Left renal cortex interstitium (tissue), 4 donors: ENCODE measurements at regions not wholly inside any gene's neighbourhood (a gene's known extent, or its start where the extent isn't known, plus 50 kb on each side); places are given as distances from the start of the nearest gene placed in this dataset.

Experiments
- DNase-seq, 4 donors: peaks; one replicate each; pipeline ENCODE4 v3.0.0-alpha.2; 2013; ENCODE audit warnings: low read depth in 4 of 4, low spot score in 2 of 4, missing footprints in 1 of 4

DNA sequence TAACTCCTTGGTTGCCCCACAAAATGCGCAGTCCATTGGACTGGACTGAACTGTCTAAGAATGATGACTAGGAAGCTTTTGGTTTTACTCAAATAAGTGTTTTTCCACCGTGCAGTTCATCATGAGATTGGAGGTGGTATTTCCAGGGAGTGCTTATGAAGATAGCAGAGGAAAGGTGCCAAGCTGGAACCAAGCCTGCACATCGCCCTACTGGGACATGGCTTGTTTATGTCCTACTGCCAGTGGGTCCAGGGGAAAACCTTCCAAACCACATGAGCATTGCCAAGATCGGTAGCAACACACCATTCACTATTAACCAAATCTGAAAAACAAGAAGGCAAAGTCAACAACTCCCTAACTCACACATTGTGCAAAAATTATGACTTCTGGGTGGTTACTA is 54.7 kb upstream of the DSCAM start:
- DNase-seq = no peak

DNA sequence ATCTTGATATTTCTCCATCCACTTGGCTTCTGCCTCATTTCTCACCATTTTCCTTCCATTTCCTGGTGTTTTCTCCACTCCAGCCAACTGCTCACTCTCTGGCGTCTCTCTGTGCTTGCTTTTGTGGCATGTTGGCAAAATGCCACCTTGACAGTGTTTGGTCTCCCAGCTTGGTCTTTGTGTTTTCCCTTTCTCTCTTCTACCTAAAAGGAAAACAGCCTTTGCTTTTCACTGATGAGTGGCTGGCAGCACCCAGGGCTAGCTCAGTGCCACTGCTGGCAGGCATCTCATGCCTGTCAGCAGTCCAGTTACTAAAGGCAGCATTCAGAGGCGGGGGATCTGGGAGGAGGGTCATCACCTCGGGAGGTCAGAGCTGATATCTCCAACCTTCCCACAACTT is 55.3 kb upstream of the DSCAM start:
- no peak for DNase-seq

DNA sequence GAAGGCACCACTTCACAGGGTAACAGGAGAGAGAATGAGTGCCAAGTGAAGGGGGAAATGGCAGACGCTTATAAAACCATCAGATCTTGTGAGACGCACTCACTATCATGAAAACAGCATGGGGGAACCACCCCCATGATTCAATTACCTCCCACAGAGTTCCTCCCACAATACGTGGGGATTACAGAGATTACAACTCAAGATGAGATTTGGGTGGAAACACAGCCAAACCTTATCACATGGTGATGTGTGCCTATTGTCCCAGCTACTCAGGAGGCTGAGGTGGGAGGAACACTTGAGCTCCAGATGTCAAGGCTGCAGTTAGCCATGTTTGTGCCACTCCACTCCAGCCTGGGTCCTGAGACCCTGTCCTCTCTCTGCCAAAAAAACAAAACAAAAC is 56.0 kb upstream of the DSCAM start:
- no peak for DNase-seq

DNA sequence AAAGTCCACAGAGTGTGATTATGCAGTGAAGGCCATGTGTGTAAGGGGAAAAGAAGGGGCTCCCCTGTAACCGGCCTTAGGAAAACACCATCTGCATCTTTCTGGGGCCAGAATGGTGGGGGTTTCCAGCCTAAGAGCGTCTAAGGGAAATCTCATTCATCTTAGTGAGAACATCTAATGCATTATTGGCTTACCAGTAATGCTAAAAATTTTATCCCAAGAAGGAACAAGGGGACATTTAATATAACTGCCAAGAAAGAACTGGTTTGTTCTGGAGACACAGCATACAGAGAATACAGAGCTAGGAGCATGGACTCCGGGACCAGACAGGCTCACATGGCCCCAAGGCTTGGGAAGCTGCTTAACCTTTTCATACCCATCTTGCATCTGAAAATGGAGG is 58.3 kb upstream of the DSCAM start:
- no peak for DNase-seq

DNA sequence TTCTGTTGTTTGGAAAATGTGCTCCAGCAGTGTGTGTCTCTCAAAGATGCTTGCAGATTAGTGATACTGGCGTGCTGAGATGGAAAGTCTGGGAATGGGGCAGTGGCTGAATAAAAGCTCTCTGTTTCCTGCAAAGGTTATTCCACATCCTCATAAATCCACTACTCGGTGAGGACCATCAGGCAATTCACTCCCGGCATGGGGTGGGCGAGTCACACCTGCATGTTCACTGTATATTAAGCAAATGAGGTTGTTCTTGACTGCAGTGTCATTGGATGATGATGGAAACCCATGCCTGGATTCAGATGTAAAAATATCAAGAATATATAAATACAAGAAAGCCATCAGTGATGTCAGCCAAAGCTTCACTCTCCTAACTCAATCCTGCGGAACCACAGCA is 65.4 kb upstream of the DSCAM start:
- DNase-seq = no peak

DNA sequence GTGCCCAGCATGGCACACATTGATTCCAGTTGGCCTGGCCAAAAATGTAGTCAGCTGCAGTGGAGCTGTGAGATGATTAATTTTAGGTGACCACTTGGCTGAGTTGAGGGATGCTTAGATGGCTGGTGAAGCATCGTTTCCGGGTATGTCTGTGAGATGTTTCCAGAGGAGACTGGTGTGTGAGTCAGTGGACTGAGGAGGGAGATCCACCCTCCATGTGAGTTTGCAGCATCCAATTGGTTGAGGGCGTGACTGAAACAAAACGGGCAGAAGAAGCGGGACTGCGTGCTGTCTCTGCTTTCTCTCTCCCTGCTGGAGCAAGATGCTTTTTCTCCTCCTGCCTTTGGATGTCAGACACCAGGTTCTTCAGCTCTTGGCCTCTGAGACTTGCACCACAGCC is 68.2 kb upstream of the DSCAM start:
- no peak for DNase-seq

DNA sequence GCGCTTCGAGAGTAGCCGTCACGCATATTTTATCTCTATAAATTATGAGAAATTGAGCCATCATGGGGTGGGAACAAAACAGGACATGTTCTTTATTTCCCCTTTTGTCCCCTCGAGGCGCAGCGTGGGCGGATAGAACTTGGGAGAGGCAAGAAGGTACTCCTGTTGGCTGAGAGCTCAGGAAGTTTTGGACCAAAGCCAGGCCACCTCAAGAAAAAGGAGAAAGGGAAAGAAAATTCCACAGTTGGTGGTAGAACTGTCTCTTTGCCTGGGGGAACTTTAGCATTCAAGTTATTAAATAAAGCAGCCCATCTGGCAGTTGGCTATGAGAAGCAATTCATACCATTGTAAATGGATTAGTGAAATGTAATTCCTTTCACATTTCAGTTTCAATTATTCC is 76.4 kb upstream of the DSCAM start:
- DNase-seq = no peak

DNA sequence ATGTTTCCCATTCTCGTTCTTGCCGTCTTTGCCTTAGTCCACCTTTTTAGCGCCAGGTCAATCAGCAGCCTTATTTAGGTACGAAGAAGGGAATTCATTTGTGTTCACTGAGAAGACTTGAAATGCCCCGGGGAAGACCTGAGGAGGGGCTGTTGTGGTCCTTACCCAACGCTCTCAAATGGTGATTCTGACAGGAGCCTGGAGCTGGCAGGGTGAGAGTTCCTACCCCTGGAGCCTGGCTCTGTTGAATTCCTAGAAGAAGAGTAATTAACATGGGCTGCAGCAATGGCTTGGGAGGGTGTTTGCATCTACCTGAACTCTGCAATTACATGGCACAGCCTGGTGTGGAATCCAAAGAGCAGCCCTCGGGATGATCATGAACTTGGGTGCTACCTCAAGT is 76.9 kb upstream of the DSCAM start:
- no peak for DNase-seq

DNA sequence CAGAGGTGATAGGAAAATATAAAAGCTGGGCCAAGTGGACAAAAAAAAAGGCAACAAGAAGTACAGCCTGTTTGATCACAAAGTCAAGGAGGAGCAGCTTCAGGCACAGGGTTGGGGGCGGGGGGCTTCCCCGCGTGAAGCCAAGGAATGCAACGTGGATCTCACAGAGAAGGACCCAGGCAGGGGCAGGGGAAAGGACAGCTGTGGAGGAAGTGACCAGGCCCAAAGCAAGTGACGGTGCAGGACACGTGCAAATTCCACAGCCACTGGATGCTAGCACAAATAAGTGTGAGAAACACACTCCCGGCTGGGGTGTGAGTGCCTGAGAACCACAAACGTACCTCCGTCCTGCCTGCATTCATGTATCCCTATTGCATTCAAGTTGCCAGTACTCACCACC is 77.7 kb upstream of the DSCAM start:
- no peak for DNase-seq

DNA sequence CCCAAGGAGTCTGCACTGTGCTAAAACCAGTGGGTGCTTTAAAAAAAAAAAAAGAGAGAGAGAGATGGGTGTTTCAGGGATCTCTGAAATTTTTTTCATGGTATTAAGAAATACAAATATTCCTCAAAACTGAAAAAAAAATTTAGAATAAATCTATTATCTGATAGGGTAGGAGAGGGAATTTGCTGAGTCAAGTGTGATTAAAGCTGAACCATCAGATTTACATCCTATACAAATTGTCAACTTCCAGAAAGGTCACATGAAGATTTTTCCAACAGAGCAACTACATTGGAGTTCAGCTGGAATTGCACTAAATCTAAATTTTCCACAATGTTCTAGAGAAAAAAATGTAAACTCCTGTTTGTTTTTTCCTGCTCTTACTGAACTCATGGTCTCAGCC is 79.3 kb upstream of the DSCAM start:
- no peak for DNase-seq

DNA sequence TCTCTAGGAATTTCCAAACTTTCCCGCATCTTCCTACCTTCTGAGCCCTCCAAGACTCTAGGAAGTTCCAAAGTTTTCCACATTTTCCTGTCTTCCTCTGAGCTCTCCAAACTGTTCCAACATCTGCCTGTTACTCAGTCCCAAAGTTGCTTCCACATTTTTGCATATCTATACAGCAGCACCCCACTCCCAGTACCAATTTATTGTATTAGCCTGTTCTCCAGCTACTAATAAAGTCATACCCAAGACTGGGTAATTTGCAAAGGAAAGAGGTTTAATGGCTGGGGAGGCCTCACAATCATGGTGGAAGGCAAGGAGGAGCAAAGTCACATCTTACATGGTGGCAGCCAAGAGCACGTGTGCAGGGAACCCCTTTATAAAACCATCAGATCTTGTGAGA is 82.9 kb upstream of the DSCAM start:
- no peak for DNase-seq

DNA sequence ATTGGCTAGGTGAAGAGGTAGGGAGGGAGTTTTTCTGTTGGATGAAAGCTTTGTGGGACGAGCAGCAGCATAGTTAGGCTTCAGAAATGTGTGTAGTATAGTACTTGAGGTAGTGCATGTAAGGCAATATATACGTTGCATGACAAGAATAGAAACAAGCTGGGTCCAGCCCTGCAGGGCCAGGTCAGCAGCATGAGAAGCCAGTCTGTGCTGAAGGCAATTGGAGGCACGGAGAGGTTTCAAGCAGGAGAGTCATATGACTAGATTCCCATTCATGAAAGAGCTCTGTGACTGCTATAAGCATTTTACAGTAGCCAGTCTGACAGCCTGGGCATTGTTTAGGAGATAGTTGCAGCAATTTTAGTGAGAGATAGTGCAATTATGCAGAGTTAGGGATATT is 84.2 kb upstream of the DSCAM start:
- no peak for DNase-seq

DNA sequence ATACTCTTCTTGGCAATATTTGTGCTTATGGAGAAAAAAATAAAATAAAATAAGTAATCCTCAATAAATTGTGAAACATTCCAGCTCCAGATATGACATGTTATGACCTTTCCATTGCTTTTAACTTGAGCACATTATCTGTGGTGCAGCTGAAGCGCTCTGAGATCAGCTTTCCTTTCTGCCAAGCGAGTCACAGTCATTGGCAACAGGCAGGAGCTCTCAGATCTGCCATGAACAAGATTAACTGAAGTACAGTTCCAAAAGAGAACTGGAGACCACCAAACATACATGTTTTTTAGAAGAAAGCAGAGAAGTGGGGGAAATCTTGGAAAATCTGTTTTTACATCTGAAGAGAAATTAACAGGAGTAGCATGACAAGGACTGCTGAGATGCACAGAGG is 89.2 kb upstream of the DSCAM start:
- no peak for DNase-seq

DNA sequence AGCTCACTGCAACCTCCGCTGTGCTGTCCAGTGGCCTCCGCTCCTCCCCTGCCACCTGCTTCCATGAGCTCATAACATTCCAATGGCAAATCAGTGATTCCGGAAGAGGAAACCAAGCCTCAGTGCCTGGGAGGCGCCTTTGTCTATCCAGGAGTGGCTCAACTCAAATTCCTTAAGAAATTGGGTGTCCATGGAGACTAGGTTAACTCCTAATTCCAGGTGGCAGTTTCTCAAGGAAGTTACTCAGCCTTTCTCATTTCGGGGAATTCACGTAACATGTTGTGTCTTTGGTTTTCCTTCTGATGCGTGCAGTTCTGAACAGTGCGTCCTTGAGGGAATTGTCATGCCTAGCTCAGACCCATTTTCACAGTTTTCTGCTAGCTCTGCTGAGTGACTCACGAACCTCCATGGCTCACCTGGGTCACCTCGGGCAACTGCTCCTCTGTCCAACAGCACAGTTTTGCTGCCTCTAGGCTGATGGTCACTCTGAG is 89.9 kb upstream of the DSCAM start:
- DNase-seq = no peak

DNA sequence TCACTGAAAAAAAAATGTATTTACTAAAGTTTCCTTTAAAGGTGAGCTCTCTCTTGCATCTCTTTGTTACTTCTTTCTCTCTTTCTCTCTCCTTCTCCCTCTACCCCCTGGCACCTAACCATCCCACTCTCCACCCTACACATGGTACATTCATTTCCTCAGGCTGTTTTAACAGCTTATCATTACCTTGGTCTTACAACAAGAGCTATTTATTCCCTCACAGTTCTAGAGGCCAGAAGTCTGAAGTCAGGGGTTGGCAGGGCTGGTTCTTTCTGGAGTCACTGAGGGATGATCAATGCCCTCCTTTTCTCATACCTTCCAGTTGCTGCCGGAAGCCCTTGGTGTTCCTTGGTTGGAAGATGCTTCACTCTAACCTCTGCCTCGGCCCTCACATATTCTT is 91.1 kb upstream of the DSCAM start:
- DNase-seq = no peak

DNA sequence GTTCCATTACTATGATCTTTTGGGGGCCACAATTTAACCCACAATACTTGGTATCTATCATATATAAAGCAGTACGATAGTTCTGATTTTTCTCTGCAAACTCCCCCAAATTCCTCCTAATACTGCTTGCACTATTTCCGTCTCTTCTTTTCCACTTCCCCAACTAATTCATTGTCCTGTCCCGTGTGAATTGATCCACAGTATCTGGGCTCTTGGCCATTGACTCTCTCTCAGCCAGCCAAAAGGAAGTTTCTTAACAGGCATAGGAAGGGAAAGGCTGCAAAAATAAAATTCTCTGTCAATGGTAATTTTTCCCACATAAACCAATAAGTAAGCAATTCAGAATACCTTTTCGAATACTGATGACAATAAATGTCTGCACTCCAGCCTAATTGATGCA is 91.7 kb upstream of the DSCAM start:
- no peak for DNase-seq

DNA sequence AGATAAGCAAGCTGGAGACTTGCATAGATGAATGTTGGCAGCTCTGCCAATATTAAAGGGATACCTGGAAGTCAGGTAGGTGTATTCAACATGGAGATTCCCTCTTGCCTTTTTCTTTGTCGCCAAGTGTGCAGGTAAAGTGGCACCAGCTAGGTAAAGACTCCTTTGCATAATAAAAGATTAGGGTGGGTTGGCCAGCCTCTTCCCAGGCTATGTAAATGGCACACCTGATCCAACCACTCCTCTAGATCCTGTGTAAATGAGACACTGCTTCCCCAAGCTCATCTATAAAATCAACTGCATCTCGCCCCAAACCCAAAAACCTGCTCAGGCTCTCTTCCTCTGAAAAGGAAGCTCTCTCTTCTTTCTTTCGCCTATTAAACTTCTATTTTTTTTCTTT is 100.8 kb upstream of the DSCAM start:
- DNase-seq = no peak

DNA sequence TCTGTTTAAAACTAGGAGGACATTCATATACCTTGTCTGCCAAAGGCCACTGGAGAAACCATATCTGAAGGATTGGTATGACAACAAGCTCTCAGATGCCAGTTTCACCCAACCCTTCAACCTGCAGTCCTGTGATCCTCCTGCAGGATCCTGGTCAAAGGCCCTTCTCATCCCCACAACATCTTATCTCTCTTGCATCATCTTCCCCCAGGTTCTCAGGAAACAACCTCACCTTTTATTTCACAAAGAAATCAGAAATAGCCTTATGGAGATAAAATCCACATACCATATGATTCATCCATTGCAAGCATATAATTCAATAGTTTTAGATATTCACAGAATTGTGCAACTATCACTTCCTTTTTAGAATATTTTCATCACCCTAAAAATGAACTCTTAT is 104.0 kb upstream of the DSCAM start:
- DNase-seq = no peak

DNA sequence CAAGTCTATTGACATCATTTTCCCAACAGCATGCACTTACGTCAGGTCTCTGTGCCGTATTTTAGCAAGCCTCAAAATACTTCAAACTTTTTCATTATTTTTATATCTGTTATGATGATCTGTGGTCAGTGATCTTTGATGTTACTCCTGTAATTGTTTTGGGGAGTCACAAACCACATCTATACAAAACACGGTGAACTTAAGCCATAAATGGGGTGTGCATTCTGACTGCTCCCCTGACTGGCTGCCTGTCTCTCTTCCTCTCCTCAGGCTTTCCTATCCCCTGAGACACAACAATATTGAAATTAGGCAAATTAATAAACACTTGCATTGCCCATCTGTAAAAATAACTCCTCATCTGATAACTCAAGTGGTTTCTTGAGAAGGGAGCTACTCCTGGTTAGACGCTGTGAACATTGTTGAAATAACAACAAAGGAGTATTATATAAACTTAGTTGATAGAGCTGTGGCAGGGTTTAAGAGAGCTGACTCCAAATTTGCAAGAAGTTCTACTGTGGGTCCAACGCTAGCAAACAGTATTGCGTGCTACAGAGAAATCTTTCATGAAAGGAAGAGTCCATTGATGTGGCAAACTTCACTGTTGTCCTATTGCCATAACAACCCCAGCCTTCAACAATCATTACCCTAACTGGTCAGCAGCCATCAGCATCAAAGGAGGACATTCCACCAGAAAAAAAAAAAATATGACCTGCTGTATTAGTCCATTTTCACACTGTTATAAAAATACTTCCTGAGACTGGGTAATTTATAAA is 105.8 kb upstream of the DSCAM start:
- DNase-seq = no peak

DNA sequence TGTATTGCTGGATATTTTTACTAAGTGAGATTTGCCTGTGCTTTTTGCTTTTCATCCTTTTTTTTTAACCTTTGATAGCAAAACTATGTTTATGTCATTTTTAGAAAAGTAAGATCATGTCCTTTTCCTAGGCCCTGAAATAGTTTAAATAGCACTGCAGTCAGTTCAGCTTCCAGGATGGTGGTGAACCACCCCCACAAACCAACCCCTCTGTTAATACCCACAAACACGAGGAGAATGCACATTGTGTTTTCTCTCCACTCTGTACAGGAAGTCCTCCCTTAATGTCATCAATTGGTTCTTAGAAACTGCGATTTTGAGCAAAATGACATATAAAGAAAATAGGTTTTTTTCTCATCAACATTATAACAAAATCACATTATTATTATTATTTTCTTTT is 117.7 kb upstream of the DSCAM start:
- no peak for DNase-seq

DNA sequence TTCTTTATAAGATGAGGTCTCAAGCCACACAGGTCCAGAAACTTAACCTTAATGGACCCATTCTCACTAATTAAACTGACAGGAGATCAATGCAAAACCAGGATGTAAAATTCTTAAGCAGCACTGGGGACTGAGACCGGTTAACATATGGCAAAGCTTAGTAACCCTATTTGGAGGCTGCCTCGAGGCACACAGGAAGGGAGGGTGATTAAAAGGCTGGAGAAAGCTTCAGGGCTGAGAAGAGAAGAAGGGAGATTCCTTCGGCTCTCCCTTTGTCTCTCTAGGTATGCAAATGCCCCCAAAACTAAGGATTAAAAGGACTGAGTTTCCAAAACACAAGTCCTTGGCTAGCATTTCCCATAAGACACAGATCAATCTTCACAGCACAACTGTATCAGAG is 120.8 kb upstream of the DSCAM start:
- DNase-seq = no peak

DNA sequence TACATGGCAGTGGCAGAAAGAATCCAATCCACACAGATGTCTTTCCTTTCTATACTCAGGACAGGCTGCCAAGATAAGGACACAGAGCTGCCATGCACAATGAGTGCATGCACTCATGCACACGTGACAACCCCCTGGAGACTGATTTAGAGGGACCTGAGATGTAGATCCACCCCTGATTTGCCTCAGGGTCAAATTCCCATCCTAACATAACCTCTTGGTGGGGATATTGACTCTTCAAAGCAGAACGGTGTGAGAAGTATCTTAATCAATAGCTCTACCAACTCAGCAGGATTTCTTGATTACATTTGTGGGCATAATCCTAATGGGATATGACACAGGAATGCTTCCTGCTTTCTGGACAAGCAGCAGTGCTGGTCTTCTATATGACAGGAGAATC is 125.2 kb upstream of the DSCAM start:
- no peak for DNase-seq
